Esophagus muscularis mucosa (tissue), 4 donors: ENCODE measurements at regions not wholly inside any gene's neighbourhood (a gene's known extent, or its start where the extent isn't known, plus 50 kb on each side); places are given as distances from the start of the nearest gene placed in this dataset.

ENCODE experiments used
- EP300 ChIP-seq: sonication (generic); formaldehyde crosslinking; IDR thresholded peaks from one replicate; pipeline ENCODE4 v1.6.1; 2017; ENCODE audit warnings: antibody characterized with exemption
- POLR2A ChIP-seq: fragments of 450-650 bp; IDR thresholded peaks from one replicate; pipeline ENCODE4 v1.6.1; 2017; ENCODE audit warnings: antibody characterized with exemption, moderate library complexity, mild to moderate bottlenecking, low read depth
- POLR2AphosphoS5 ChIP-seq, 2 donors: sonication (generic); formaldehyde crosslinking; IDR thresholded peaks; one replicate each; pipeline ENCODE4 v1.6.1; 2017; ENCODE audit warnings: antibody characterized with exemption in 2 of 2
- TF ChIP-seq, protein P1 (sequence below), 3 experiments: fragments of 200-600 bp in 2 of 3; fragments of 450-650 bp in 1 of 3; sonication (generic) in 2 of 3; IDR thresholded peaks; one replicate each; pipeline ENCODE4 v1.5.1; 2017 to 2019; ENCODE audit warnings: antibody characterized with exemption in 3 of 3, mild to moderate bottlenecking in 2 of 3, moderate library complexity in 1 of 3

DNA sequence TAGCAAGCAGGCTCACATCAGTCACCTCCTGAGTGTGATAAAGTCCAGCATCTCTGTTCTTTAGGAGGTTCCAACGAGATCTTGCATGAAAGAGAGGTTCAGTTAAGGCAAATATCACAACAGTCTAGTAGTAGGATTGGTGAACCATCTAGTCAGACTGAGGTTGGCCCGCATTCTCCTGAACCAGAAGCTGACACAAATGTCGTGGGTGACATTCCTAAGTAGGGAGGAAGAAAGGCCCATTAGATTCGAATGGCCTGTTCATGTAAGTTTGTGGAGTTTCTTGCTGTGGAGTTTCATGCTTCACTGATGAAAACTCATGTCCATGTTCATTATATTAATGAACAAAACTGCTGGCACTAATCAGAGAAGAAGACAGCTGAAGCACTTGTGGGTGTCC, 66.7 kb upstream of the XCR1 start:
- TF ChIP-seq, protein P1, sequence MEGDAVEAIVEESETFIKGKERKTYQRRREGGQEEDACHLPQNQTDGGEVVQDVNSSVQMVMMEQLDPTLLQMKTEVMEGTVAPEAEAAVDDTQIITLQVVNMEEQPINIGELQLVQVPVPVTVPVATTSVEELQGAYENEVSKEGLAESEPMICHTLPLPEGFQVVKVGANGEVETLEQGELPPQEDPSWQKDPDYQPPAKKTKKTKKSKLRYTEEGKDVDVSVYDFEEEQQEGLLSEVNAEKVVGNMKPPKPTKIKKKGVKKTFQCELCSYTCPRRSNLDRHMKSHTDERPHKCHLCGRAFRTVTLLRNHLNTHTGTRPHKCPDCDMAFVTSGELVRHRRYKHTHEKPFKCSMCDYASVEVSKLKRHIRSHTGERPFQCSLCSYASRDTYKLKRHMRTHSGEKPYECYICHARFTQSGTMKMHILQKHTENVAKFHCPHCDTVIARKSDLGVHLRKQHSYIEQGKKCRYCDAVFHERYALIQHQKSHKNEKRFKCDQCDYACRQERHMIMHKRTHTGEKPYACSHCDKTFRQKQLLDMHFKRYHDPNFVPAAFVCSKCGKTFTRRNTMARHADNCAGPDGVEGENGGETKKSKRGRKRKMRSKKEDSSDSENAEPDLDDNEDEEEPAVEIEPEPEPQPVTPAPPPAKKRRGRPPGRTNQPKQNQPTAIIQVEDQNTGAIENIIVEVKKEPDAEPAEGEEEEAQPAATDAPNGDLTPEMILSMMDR (IDR thresholded peaks at IDR 0.05): no peak
- no peak for TF ChIP-seq EP300
- no peak for TF ChIP-seq POLR2A
- TF ChIP-seq POLR2AphosphoS5 (IDR thresholded peaks at IDR 0.05): no peak
